GM23248 (cell line): ENCODE measurements at regions not wholly inside any gene's neighbourhood (a gene's known extent, or its start where the extent isn't known, plus 50 kb on each side); places are given as distances from the start of the nearest gene placed in this dataset.
"Not testable (repeated sequence)": the region's sequence is repeated elsewhere in the genome, so short reads cannot be mapped to it uniquely, and the experiment has no call there.

Experiments
- EZH2 ChIP-seq: fragments of 200-600 bp; sonication (generic); IDR thresholded peaks from 2 replicates; pipeline ENCODE4 v1.6.1; 2018; ENCODE audit warnings: antibody characterized with exemption, mild to moderate bottlenecking; ENCODE audit not compliant: insufficient read depth, poor library complexity, severe bottlenecking
- EZH2phosphoT487 ChIP-seq: fragments of 200-600 bp; sonication (generic); IDR thresholded peaks from 2 replicates; pipeline ENCODE4 v1.6.1; 2018; ENCODE audit warnings: antibody characterized with exemption, moderate library complexity, mild to moderate bottlenecking, low read depth; ENCODE audit not compliant: insufficient read depth

DNA sequence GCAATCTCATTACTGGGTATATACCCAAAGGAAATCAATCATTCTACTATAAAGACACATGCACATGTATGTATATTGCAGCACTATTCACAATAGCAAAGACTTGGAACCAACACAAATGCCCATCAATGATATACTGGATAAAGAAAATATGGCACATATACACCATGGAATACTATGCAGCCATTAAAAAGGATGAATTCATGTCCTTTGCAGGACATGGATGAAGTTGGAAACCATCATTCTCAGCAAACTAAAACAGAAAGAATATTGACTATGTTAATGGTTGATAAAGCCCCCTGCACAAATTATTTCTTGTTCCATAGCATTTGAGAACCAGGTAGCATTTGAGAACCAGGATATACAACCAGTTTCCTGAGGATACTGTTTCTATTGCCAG, 327.2 kb upstream of the SLC39A10 start:
- TF ChIP-seq EZH2phosphoT487, EZH2: not testable (repeated sequence)
